ENCODE measurements at regions not wholly inside any gene's neighbourhood (a gene's known extent, or its start where the extent isn't known, plus 50 kb on each side); places are given as distances from the start of the nearest gene placed in this dataset.

GRCh38 chr12:80032946-80033345, 66.4 kb upstream of the OTOGL start:
- Histone ChIP-seq H3K4me1 (ENCODE audit: control insufficient read depth in 1 of 2, insufficient read depth in 2 of 2, low read depth in 1 of 2, low read length in 1 of 2) (peaks cover 0 to 7% of the 10 kb centered on the region in 2 experiments; a peak in 1 of 4 replicates), H2AFZ (ENCODE audit: low read depth) (peak overlapping the region; percentile 84; the same call in 1 of the 2 replicates), H3K9ac (peak overlapping the region; percentile 41; the same call in 1 of the 2 replicates), H3K79me2 (ENCODE audit: insufficient read depth) (no peaks in the 10 kb centered on the region), H3K4me3 (ENCODE audit: low read depth in 2 of 2, low read length in 1 of 2) (no peak overlapping the region), H3F3A (replicated peaks; ENCODE audit: insufficient read depth) (peaks cover 16% of the 10 kb centered on the region), H3K9me3 (no peaks in the 10 kb centered on the region), H3K27ac (ENCODE audit: low read depth in 2 of 2, low read length in 1 of 2) (peak overlapping the region in 1 of 2 experiments; percentile 85; a peak in 2 of 4 replicates), H3K4me2 (peak overlapping the region; percentile 32; the same call in 1 of the 2 replicates), H3K27me3 (ENCODE audit: insufficient read depth) (no peaks in the 10 kb centered on the region), H3K36me3 (replicated peaks in 1 of 2; ENCODE audit: control insufficient read depth in 1 of 2, insufficient read depth in 2 of 2, low read length in 1 of 2) (no peaks in the 10 kb centered on the region), H4K20me1 (ENCODE audit: insufficient read depth) (no peaks in the 10 kb centered on the region), H3K9me2 (no peaks in the 10 kb centered on the region)
- DNase-seq: no peak
- no peak for TF ChIP-seq IRF3 (IDR thresholded peaks at IDR 0.05; ENCODE audit: low read depth, low read length)
- TF ChIP-seq FOXM1 (IDR thresholded peaks at IDR 0.05; ENCODE audit: low read depth): no peak
- TF ChIP-seq TCF12 (IDR thresholded peaks at IDR 0.05): no peak
- TF ChIP-seq MXI1 (IDR thresholded peaks at IDR 0.05; ENCODE audit: low read depth, low read length): no peak
- TF ChIP-seq, protein P1, sequence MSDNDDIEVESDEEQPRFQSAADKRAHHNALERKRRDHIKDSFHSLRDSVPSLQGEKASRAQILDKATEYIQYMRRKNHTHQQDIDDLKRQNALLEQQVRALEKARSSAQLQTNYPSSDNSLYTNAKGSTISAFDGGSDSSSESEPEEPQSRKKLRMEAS (IDR thresholded peaks at IDR 0.05; ENCODE audit: low read depth): no peak
- TF ChIP-seq, protein P2, sequence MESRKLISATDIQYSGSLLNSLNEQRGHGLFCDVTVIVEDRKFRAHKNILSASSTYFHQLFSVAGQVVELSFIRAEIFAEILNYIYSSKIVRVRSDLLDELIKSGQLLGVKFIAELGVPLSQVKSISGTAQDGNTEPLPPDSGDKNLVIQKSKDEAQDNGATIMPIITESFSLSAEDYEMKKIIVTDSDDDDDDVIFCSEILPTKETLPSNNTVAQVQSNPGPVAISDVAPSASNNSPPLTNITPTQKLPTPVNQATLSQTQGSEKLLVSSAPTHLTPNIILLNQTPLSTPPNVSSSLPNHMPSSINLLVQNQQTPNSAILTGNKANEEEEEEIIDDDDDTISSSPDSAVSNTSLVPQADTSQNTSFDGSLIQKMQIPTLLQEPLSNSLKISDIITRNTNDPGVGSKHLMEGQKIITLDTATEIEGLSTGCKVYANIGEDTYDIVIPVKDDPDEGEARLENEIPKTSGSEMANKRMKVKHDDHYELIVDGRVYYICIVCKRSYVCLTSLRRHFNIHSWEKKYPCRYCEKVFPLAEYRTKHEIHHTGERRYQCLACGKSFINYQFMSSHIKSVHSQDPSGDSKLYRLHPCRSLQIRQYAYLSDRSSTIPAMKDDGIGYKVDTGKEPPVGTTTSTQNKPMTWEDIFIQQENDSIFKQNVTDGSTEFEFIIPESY (IDR thresholded peaks at IDR 0.05; ENCODE audit: borderline replicate concordance, low read depth): no peak
- TF ChIP-seq GABPA (IDR thresholded peaks at IDR 0.05; ENCODE audit: low read depth): no peak
- TF ChIP-seq NFIC (IDR thresholded peaks at IDR 0.05; ENCODE audit: borderline replicate concordance): no peak
- TF ChIP-seq, protein P3, sequence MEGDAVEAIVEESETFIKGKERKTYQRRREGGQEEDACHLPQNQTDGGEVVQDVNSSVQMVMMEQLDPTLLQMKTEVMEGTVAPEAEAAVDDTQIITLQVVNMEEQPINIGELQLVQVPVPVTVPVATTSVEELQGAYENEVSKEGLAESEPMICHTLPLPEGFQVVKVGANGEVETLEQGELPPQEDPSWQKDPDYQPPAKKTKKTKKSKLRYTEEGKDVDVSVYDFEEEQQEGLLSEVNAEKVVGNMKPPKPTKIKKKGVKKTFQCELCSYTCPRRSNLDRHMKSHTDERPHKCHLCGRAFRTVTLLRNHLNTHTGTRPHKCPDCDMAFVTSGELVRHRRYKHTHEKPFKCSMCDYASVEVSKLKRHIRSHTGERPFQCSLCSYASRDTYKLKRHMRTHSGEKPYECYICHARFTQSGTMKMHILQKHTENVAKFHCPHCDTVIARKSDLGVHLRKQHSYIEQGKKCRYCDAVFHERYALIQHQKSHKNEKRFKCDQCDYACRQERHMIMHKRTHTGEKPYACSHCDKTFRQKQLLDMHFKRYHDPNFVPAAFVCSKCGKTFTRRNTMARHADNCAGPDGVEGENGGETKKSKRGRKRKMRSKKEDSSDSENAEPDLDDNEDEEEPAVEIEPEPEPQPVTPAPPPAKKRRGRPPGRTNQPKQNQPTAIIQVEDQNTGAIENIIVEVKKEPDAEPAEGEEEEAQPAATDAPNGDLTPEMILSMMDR (IDR thresholded peaks at IDR 0.05): no peak
- no peak for TF ChIP-seq EP300 (IDR thresholded peaks at IDR 0.05; ENCODE audit: borderline replicate concordance in 1 of 2, low read depth in 1 of 2, low read length in 1 of 2)
- TF ChIP-seq, protein P4, sequence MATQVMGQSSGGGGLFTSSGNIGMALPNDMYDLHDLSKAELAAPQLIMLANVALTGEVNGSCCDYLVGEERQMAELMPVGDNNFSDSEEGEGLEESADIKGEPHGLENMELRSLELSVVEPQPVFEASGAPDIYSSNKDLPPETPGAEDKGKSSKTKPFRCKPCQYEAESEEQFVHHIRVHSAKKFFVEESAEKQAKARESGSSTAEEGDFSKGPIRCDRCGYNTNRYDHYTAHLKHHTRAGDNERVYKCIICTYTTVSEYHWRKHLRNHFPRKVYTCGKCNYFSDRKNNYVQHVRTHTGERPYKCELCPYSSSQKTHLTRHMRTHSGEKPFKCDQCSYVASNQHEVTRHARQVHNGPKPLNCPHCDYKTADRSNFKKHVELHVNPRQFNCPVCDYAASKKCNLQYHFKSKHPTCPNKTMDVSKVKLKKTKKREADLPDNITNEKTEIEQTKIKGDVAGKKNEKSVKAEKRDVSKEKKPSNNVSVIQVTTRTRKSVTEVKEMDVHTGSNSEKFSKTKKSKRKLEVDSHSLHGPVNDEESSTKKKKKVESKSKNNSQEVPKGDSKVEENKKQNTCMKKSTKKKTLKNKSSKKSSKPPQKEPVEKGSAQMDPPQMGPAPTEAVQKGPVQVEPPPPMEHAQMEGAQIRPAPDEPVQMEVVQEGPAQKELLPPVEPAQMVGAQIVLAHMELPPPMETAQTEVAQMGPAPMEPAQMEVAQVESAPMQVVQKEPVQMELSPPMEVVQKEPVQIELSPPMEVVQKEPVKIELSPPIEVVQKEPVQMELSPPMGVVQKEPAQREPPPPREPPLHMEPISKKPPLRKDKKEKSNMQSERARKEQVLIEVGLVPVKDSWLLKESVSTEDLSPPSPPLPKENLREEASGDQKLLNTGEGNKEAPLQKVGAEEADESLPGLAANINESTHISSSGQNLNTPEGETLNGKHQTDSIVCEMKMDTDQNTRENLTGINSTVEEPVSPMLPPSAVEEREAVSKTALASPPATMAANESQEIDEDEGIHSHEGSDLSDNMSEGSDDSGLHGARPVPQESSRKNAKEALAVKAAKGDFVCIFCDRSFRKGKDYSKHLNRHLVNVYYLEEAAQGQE (IDR thresholded peaks at IDR 0.05; ENCODE audit: low read depth, low read length): no peak
- TF ChIP-seq CHD2 (IDR thresholded peaks at IDR 0.05; ENCODE audit: low read length, partially characterized antibody): no peak
- no peak for TF ChIP-seq POLR2AphosphoS5 (IDR thresholded peaks at IDR 0.05; ENCODE audit: low read depth, low read length)
- no peak for TF ChIP-seq NRF1 (IDR thresholded peaks at IDR 0.05; ENCODE audit: low read depth, low read length)
- TF ChIP-seq GATA2 (CRISPR knock-in tag; IDR thresholded peaks at IDR 0.05): no peak
- TF ChIP-seq FOXJ3 (CRISPR knock-in tag; IDR thresholded peaks at IDR 0.05): no peak
- CTCF ChIA-PET: interaction anchor here (1.0 kb wide), 1 partner anchor 13 kb away, joined by 3 read pairs; no protein-coding TSS in a partner anchor
- WGBS (ENCODE audit: low lambda C conversion rate): 10% methylated on average over 1 of the region's 1 CpG
- POLR2A ChIA-PET: no interaction called here
